HEK293 (cell line): ENCODE measurements at regions not wholly inside any gene's neighbourhood (a gene's known extent, or its start where the extent isn't known, plus 50 kb on each side); places are given as distances from the start of the nearest gene placed in this dataset.

Experiments
- CTCF ChIA-PET: fragments of 350-600 bp; formaldehyde crosslinking; extraction: SDS; loops from one replicate; lab custom pipeline; 2021; ENCODE audit warnings: antibody characterized with exemption; lab: Yijun Ruan, JAX
- POLR2A ChIA-PET: fragments of 300-600 bp; formaldehyde crosslinking; extraction: SDS; loops from one replicate; lab custom pipeline; 2020; ENCODE audit warnings: antibody characterized with exemption, inconsistent platforms; lab: Yijun Ruan, JAX
- H3K27ac ChIP-seq: fragments of 200-500 bp; sonication (Bioruptor generic); 2 replicates; pipeline ENCODE4 v1.5.1; 2014; ENCODE audit warnings: low read depth, low read length, control low read depth, inconsistent platforms; ENCODE audit errors: extremely low read depth
- H3K36me3 ChIP-seq, 2 experiments: fragments of 200-500 bp in 1 of 2; sonication (Bioruptor generic) in 1 of 2; 1 replicate in 1 of 2; 2 replicates in 1 of 2; pipeline ENCODE4 v1.5.1; 2014 to 2017; ENCODE audit warnings: inconsistent platforms in 2 of 2, low read length in 2 of 2; ENCODE audit not compliant: control insufficient read depth in 2 of 2, insufficient read depth in 1 of 2
- H3K4me1 ChIP-seq: fragments of 200-500 bp; sonication (Bioruptor generic); 2 replicates; pipeline ENCODE4 v1.5.1; 2014; ENCODE audit warnings: mild to moderate bottlenecking, low read length, inconsistent platforms; ENCODE audit not compliant: control insufficient read depth, insufficient read depth
- H3K4me3 ChIP-seq: 2 replicates; pipeline ENCODE4 v1.5.1; 2011; ENCODE audit warnings: low read depth, mild to moderate bottlenecking, control low read depth, low read length, moderate library complexity
- H3K9me3 ChIP-seq: fragments of 200-500 bp; sonication (Bioruptor generic); 2 replicates; pipeline ENCODE4 v1.5.1; 2014; ENCODE audit warnings: low read depth, low read length, inconsistent platforms; ENCODE audit not compliant: control insufficient read depth, insufficient read depth
- KLF10 ChIP-seq: fragments of 450-650 bp; IDR thresholded peaks from 2 replicates; pipeline ENCODE4 v1.5.1; 2018; ENCODE audit warnings: missing biosample characterization, mild to moderate bottlenecking, missing genetic modification characterization
- KLF16 ChIP-seq: fragments of 450-650 bp; formaldehyde crosslinking; IDR thresholded peaks from 2 replicates; pipeline ENCODE4 v1.5.1; 2017; ENCODE audit warnings: missing biosample characterization, missing genetic modification characterization
- PBX3 ChIP-seq: sonication (generic); formaldehyde crosslinking; IDR thresholded peaks from 2 replicates; pipeline ENCODE4 v1.8.1; 2022; ENCODE audit warnings: mild to moderate bottlenecking, moderate library complexity, missing genetic modification reagents
- REST ChIP-seq: fragments of 450-650 bp; formaldehyde crosslinking; IDR thresholded peaks from 2 replicates; pipeline ENCODE4 v1.5.1; 2016; ENCODE audit warnings: missing biosample characterization, missing genetic modification characterization
- SETDB1 ChIP-seq: IDR thresholded peaks from one replicate; pipeline ENCODE4 v1.6.1; 2017; ENCODE audit warnings: mild to moderate bottlenecking, low read length, moderate library complexity, mixed read lengths; ENCODE audit not compliant: insufficient read length
- WT1 ChIP-seq: fragments of 450-650 bp; formaldehyde crosslinking; IDR thresholded peaks from 2 replicates; pipeline ENCODE4 v1.5.1; 2016; ENCODE audit warnings: missing biosample characterization, missing genetic modification characterization
- ZBTB26 ChIP-seq: fragments of 450-650 bp; formaldehyde crosslinking; optimal IDR thresholded peaks from 2 replicates; pipeline ENCODE3; 2016; ENCODE audit warnings: missing biosample characterization, mild to moderate bottlenecking, missing genetic modification characterization
- ZNF112 ChIP-seq: fragments of 450-650 bp; formaldehyde crosslinking; IDR thresholded peaks from 2 replicates; pipeline ENCODE4 v1.5.0; 2017; ENCODE audit warnings: missing biosample characterization, missing genetic modification characterization
- ZNF138 ChIP-seq: fragments of 450-650 bp; formaldehyde crosslinking; IDR thresholded peaks from 2 replicates; pipeline ENCODE4 v1.5.1; 2016; ENCODE audit warnings: missing biosample characterization, missing genetic modification characterization, borderline replicate concordance
- ZNF311 ChIP-seq: fragments of 450-650 bp; formaldehyde crosslinking; IDR thresholded peaks from 2 replicates; pipeline ENCODE4 v1.5.1; 2017; ENCODE audit warnings: missing biosample characterization, missing genetic modification characterization, borderline replicate concordance
- ZNF335 ChIP-seq: fragments of 450-650 bp; formaldehyde crosslinking; conservative IDR thresholded peaks from 2 replicates; pipeline ENCODE4 v1.5.1; 2016; ENCODE audit warnings: missing biosample characterization, missing genetic modification characterization
- ZNF362 ChIP-seq: fragments of 450-650 bp; formaldehyde crosslinking; IDR thresholded peaks from 2 replicates; pipeline ENCODE4 v1.5.1; 2016; ENCODE audit warnings: missing biosample characterization, missing genetic modification characterization
- ZNF433 ChIP-seq: fragments of 450-650 bp; formaldehyde crosslinking; IDR thresholded peaks from 2 replicates; pipeline ENCODE4 v1.5.1; 2016; ENCODE audit warnings: missing biosample characterization, missing genetic modification characterization, low read depth
- ZNF560 ChIP-seq: fragments of 450-650 bp; formaldehyde crosslinking; IDR thresholded peaks from 2 replicates; pipeline ENCODE4 v1.5.1; 2017; ENCODE audit warnings: missing biosample characterization, missing genetic modification characterization, borderline replicate concordance
- ZNF571 ChIP-seq: fragments of 450-650 bp; formaldehyde crosslinking; IDR thresholded peaks from 2 replicates; pipeline ENCODE4 v1.5.0; 2017; ENCODE audit warnings: missing biosample characterization, missing genetic modification characterization
- ZNF76 ChIP-seq: fragments of 450-650 bp; formaldehyde crosslinking; IDR thresholded peaks from 2 replicates; pipeline ENCODE4; 2016; ENCODE audit warnings: low read depth, missing biosample characterization, missing genetic modification characterization, borderline replicate concordance
- ZNF791 ChIP-seq: fragments of 450-650 bp; formaldehyde crosslinking; IDR thresholded peaks from 2 replicates; pipeline ENCODE4 v1.5.1; 2016; ENCODE audit warnings: missing biosample characterization, missing genetic modification characterization
- ZSCAN16 ChIP-seq: fragments of 450-650 bp; formaldehyde crosslinking; IDR thresholded peaks from 2 replicates; pipeline ENCODE4 v1.5.1; 2016; ENCODE audit warnings: missing biosample characterization, missing genetic modification characterization
- ZXDB ChIP-seq: fragments of 450-650 bp; formaldehyde crosslinking; IDR thresholded peaks from 2 replicates; pipeline ENCODE4 v1.5.1; 2016; ENCODE audit warnings: missing biosample characterization, missing genetic modification characterization
- TF ChIP-seq, protein P1 (sequence below): fragments of 450-650 bp; formaldehyde crosslinking; IDR thresholded peaks from 2 replicates; pipeline ENCODE4 v1.5.1; 2016; ENCODE audit warnings: missing biosample characterization, missing genetic modification characterization
- TF ChIP-seq, protein P2 (sequence below): fragments of 450-650 bp; formaldehyde crosslinking; IDR thresholded peaks from 2 replicates; pipeline ENCODE4 v1.5.1; 2016; ENCODE audit warnings: missing biosample characterization, missing genetic modification characterization, low read depth

DNA sequence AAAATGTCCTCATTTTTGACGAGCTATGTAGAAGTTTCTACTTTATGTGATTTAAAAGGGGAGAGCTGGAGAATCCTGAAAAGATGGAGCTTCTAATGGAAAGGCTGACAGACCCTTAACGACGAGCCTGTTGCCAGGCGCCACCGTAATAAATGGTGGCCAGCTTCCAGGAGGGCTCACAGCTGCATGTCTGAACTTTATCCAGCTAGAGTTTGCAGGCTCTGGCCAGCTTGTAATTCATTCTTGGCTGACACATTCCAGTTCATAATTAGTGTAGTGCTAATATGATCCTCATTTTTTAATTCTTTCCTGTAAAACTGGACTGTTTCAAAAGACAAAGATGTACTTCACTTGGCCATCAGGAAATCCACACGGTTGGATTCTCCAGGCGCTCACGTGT, 246.7 kb downstream of the GAS1 start:
- POLR2A ChIA-PET = no interaction called here
- TF ChIP-seq WT1 (tag by site-specific recombination) (no peak), PBX3 (no peak), ZNF560 (tag by site-specific recombination) (no peak), KLF16 (tag by site-specific recombination) (no peak), ZBTB26 (tag by site-specific recombination) (no peak), ZNF335 (tag by site-specific recombination) (no peak), ZNF571 (tag by site-specific recombination) (no peak), ZNF362 (no peak)
- TF ChIP-seq, protein P1, sequence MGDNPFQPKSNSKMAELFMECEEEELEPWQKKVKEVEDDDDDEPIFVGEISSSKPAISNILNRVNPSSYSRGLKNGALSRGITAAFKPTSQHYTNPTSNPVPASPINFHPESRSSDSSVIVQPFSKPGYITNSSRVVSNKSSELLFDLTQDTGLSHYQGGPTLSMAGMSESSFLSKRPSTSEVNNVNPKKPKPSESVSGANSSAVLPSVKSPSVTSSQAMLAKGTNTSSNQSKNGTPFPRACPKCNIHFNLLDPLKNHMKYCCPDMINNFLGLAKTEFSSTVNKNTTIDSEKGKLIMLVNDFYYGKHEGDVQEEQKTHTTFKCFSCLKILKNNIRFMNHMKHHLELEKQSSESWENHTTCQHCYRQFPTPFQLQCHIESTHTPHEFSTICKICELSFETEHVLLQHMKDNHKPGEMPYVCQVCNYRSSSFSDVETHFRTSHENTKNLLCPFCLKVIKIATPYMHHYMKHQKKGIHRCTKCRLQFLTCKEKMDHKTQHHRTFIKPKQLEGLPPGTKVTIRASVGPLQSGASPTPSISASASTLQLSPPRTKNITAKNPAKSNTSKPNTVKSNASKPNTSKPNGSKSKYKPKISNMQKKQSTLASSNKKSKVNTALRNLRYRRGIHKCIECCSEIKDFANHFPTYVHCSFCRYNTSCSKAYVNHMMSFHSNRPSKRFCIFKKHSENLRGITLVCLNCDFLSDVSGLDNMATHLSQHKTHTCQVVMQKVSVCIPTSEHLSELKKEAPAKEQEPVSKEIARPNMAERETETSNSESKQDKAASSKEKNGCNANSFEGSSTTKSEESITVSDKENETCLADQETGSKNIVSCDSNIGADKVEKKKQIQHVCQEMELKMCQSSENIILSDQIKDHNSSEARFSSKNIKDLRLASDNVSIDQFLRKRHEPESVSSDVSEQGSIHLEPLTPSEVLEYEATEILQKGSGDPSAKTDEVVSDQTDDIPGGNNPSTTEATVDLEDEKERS (tag by site-specific recombination) = no peak
- TF ChIP-seq, protein P2, sequence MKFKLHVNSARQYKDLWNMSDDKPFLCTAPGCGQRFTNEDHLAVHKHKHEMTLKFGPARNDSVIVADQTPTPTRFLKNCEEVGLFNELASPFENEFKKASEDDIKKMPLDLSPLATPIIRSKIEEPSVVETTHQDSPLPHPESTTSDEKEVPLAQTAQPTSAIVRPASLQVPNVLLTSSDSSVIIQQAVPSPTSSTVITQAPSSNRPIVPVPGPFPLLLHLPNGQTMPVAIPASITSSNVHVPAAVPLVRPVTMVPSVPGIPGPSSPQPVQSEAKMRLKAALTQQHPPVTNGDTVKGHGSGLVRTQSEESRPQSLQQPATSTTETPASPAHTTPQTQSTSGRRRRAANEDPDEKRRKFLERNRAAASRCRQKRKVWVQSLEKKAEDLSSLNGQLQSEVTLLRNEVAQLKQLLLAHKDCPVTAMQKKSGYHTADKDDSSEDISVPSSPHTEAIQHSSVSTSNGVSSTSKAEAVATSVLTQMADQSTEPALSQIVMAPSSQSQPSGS (tag by site-specific recombination) = no peak
- no peaks in the 10 kb centered on the region for H3K36me3 ChIP-seq
- no peaks in the 10 kb centered on the region for H3K9me3 ChIP-seq
- no peak overlapping the region for H3K4me3 ChIP-seq
- no peaks in the 10 kb centered on the region for H3K4me1 ChIP-seq
- CTCF ChIA-PET = interaction anchor here (0.6 kb wide), 2 partner anchors 42 to 287 kb away, joined by 3 read pairs; no protein-coding TSS in a partner anchor
- H3K27ac ChIP-seq = no peak overlapping the region

- Histone ChIP-seq H3K4me1 (no peaks in the 10 kb centered on the region), H3K27ac (no peak overlapping the region), H3K4me3 (no peak overlapping the region), H3K36me3 (no peaks in the 10 kb centered on the region), H3K9me3 (no peaks in the 10 kb centered on the region)
- POLR2A ChIA-PET = no interaction called here
- CTCF ChIA-PET = interaction anchor here (0.6 to 0.9 kb wide), 3 partner anchors 9 to 49 kb away, joined by 3 to 4 read pairs (median 4); no protein-coding TSS in a partner anchor
- TF ChIP-seq ZNF433 (tag by site-specific recombination) (no peak), ZSCAN16 (tag by site-specific recombination) (no peak), ZNF138 (tag by site-specific recombination) (no peak), ZXDB (tag by site-specific recombination) (no peak), ZNF791 (tag by site-specific recombination) (no peak), SETDB1 (no peak), ZNF76 (tag by site-specific recombination) (no peak), REST (tag by site-specific recombination) (no peak), ZNF311 (tag by site-specific recombination) (no peak), ZNF112 (tag by site-specific recombination) (no peak), KLF10 (tag by site-specific recombination) (no peak)
Observed at GRCh38 chr9:86697999-86698398, 249.3 kb downstream of the GAS1 start.
